ENCODE measurements at regions not wholly inside any gene's neighbourhood (a gene's known extent, or its start where the extent isn't known, plus 50 kb on each side); places are given as distances from the start of the nearest gene placed in this dataset.
"Not testable (repeated sequence)": the region's sequence is repeated elsewhere in the genome, so short reads cannot be mapped to it uniquely, and the experiment has no call there.

GRCh38 chr12:9417947-9418668 lies 189.6 kb downstream of the KLRB1 start:
- not testable (repeated sequence) for H3K27me3 ChIP-seq (ENCODE audit: insufficient read depth); H3K4me1 ChIP-seq (ENCODE audit: insufficient read depth); H3K4me1 Mint-ChIP-seq; H3K27ac Mint-ChIP-seq; H3F3A ChIP-seq (replicated peaks; ENCODE audit: low read depth); H3K9me2 ChIP-seq (ENCODE audit: insufficient read depth); H3K27me3 Mint-ChIP-seq (ENCODE audit: insufficient read depth, low read depth, poor library complexity); H3K79me2 ChIP-seq (replicated peaks; ENCODE audit: insufficient read depth); H3K4me2 ChIP-seq; H3K36me3 ChIP-seq (ENCODE audit: insufficient read depth); H4K20me1 ChIP-seq (replicated peaks; ENCODE audit: insufficient read depth); H3K9me3 Mint-ChIP-seq; H3K27ac ChIP-seq (ENCODE audit: low read depth); H3K4me3 Mint-ChIP-seq; DNase-seq (ENCODE audit: low spot score); H3K4me3 ChIP-seq; H3K36me3 Mint-ChIP-seq (ENCODE audit: low read depth); H2AFZ ChIP-seq
- peak; percentile 54 for ATAC-seq

- H3K4me3 ChIP-seq; H3K27me3 ChIP-seq (ENCODE audit: insufficient read depth); H4K20me1 ChIP-seq (replicated peaks; ENCODE audit: insufficient read depth); DNase-seq (ENCODE audit: low spot score); H3K4me1 Mint-ChIP-seq; H2AFZ ChIP-seq; H3K9me2 ChIP-seq (ENCODE audit: insufficient read depth); H3K4me1 ChIP-seq (ENCODE audit: insufficient read depth); H3K9me3 Mint-ChIP-seq; H3K79me2 ChIP-seq (replicated peaks; ENCODE audit: insufficient read depth); H3F3A ChIP-seq (replicated peaks; ENCODE audit: low read depth); H3K36me3 Mint-ChIP-seq (ENCODE audit: low read depth); H3K36me3 ChIP-seq (ENCODE audit: insufficient read depth); H3K4me2 ChIP-seq; H3K27ac Mint-ChIP-seq; H3K27me3 Mint-ChIP-seq (ENCODE audit: insufficient read depth, low read depth, poor library complexity); H3K4me3 Mint-ChIP-seq; H3K27ac ChIP-seq (ENCODE audit: low read depth); ATAC-seq: not testable (repeated sequence)
These were observed 190.4 kb downstream of the KLRB1 start for GRCh38 chr12:9417341-9417740.

- not testable (repeated sequence) for H3K9me3 Mint-ChIP-seq; H3K79me2 ChIP-seq (replicated peaks; ENCODE audit: insufficient read depth); H3K27ac Mint-ChIP-seq; ATAC-seq; H3K4me1 Mint-ChIP-seq; H3K4me3 ChIP-seq; DNase-seq (ENCODE audit: low spot score); H3F3A ChIP-seq (replicated peaks; ENCODE audit: low read depth); H4K20me1 ChIP-seq (replicated peaks; ENCODE audit: insufficient read depth); H3K27me3 ChIP-seq (ENCODE audit: insufficient read depth); H3K9me2 ChIP-seq (ENCODE audit: insufficient read depth); H3K4me2 ChIP-seq; H2AFZ ChIP-seq; H3K4me1 ChIP-seq (ENCODE audit: insufficient read depth); H3K27me3 Mint-ChIP-seq (ENCODE audit: insufficient read depth, low read depth, poor library complexity); H3K36me3 ChIP-seq (ENCODE audit: insufficient read depth); H3K4me3 Mint-ChIP-seq; H3K27ac ChIP-seq (ENCODE audit: low read depth)
- H3K36me3 Mint-ChIP-seq (ENCODE audit: low read depth): peaks cover 18% of the 10 kb centered on the region
These were observed 191.4 kb downstream of the KLRB1 start for GRCh38 chr12:9416346-9416745.

DNA sequence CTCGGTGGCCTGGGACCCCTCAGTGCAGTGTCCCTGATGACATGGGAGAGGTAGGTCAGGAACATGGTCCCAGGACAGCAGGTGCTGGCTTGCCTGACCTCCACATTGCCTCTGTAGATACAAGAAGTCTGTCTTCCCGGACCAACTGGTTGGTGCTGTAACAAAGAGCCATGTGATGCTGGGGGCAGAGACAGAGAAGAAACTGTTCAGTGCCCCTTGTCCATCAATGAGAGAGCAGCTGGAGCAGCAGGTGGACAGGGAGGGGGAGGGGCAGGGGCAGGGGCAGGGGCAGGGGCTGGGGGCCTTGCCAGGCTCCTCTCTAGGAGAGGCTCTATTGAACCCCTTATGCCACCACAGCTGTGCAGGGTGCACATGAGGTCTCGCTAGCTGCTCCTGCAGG lies 191.8 kb downstream of the KLRB1 start:
- not testable (repeated sequence) for H3K4me1 Mint-ChIP-seq; H2AFZ ChIP-seq; H3K4me3 Mint-ChIP-seq; H3K27ac ChIP-seq (ENCODE audit: low read depth); ATAC-seq; DNase-seq (ENCODE audit: low spot score); H3K9me3 Mint-ChIP-seq; H3K36me3 ChIP-seq (ENCODE audit: insufficient read depth); H3K4me3 ChIP-seq; H3K27me3 Mint-ChIP-seq (ENCODE audit: insufficient read depth, low read depth, poor library complexity); H3K27ac Mint-ChIP-seq; H3F3A ChIP-seq (replicated peaks; ENCODE audit: low read depth); H3K4me1 ChIP-seq (ENCODE audit: insufficient read depth); H3K9me2 ChIP-seq (ENCODE audit: insufficient read depth); H3K79me2 ChIP-seq (replicated peaks; ENCODE audit: insufficient read depth); H4K20me1 ChIP-seq (replicated peaks; ENCODE audit: insufficient read depth); H3K27me3 ChIP-seq (ENCODE audit: insufficient read depth); H3K4me2 ChIP-seq
- H3K36me3 Mint-ChIP-seq (ENCODE audit: low read depth): peaks cover 15% of the 10 kb centered on the region

GRCh38 chr12:9413862-9414261 lies 193.9 kb downstream of the KLRB1 start:
- H3K79me2 ChIP-seq (replicated peaks; ENCODE audit: insufficient read depth); H3K36me3 ChIP-seq (ENCODE audit: insufficient read depth); H3K4me3 Mint-ChIP-seq; H3K4me1 ChIP-seq (ENCODE audit: insufficient read depth); H3F3A ChIP-seq (replicated peaks; ENCODE audit: low read depth); DNase-seq (ENCODE audit: low spot score); H3K9me2 ChIP-seq (ENCODE audit: insufficient read depth); H2AFZ ChIP-seq; H3K9me3 Mint-ChIP-seq; H3K4me1 Mint-ChIP-seq; ATAC-seq; H3K4me2 ChIP-seq; H3K27me3 ChIP-seq (ENCODE audit: insufficient read depth); H3K4me3 ChIP-seq; H3K27ac ChIP-seq (ENCODE audit: low read depth); H4K20me1 ChIP-seq (replicated peaks; ENCODE audit: insufficient read depth); H3K27me3 Mint-ChIP-seq (ENCODE audit: insufficient read depth, low read depth, poor library complexity): not testable (repeated sequence)
- H3K27ac Mint-ChIP-seq: peak overlapping the region; percentile 24; the same call in 1 of the 2 replicates
- H3K36me3 Mint-ChIP-seq (ENCODE audit: low read depth): peaks cover 11% of the 10 kb centered on the region

DNA sequence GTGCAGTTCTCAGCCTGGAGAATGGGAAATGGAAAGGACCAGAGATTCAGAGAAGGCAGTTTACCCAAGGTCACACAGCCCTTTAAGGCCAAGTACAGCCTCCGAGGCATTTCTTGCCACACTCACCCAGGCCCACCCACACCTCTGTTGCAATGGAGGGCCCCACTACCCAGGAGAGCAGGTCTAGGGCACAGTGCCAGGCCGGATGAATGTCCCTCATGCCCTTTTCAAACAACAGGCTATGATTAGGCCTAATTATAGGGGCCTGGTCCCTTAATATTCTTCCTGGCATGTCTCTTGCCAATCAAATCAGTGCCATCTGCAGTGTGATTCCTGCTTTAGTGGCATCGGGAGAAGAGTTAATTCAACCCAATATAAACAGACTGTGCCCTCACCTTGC lies 195.3 kb downstream of the KLRB1 start:
- not testable (repeated sequence) for H3K4me1 Mint-ChIP-seq; H3K27ac Mint-ChIP-seq; H3K4me3 Mint-ChIP-seq; H3K9me2 ChIP-seq (ENCODE audit: insufficient read depth); H3K79me2 ChIP-seq (replicated peaks; ENCODE audit: insufficient read depth); H3K4me1 ChIP-seq (ENCODE audit: insufficient read depth); H3K27me3 Mint-ChIP-seq (ENCODE audit: insufficient read depth, low read depth, poor library complexity); H3K36me3 ChIP-seq (ENCODE audit: insufficient read depth); H3F3A ChIP-seq (replicated peaks; ENCODE audit: low read depth); H3K9me3 Mint-ChIP-seq; DNase-seq (ENCODE audit: low spot score); H3K4me2 ChIP-seq; H3K27ac ChIP-seq (ENCODE audit: low read depth); H4K20me1 ChIP-seq (replicated peaks; ENCODE audit: insufficient read depth); H2AFZ ChIP-seq; H3K27me3 ChIP-seq (ENCODE audit: insufficient read depth); H3K4me3 ChIP-seq; ATAC-seq
- H3K36me3 Mint-ChIP-seq (ENCODE audit: low read depth): peaks cover 11% of the 10 kb centered on the region

Measured in GM23338 (cell line).